ENCODE measurements at regions not wholly inside any gene's neighbourhood (a gene's known extent, or its start where the extent isn't known, plus 50 kb on each side); places are given as distances from the start of the nearest gene placed in this dataset.
"Not testable (repeated sequence)": the region's sequence is repeated elsewhere in the genome, so short reads cannot be mapped to it uniquely, and the experiment has no call there.

DNA sequence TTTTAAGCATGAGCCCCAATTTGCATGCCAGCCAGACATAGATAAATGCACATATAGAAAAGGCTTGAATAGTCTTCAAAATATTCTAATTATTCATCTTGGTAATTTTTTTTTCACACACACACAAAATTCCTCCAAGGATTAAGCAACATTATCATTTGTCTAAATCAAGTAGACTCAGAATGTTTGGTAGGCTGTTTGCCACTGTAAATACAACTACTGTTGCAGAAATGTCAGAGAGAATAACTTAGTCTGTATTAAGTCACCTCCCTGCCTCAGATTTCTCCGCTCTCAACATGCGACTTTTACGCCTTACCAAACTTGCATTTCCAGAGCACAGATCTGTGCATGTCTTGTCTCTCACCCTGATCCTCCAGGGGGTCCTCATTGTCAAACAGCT is 265.6 kb upstream of the C9orf72 start:
- H3K9me1 ChIP-seq (replicated peaks; ENCODE audit: control insufficient read depth, extremely low read depth, insufficient read depth, low read length), result no peaks in the 10 kb centered on the region
- no peaks in the 10 kb centered on the region for H3K4me1 ChIP-seq (ENCODE audit: control insufficient read depth, extremely low read depth, insufficient read depth, low read length)
- no peaks in the 10 kb centered on the region for H3K9me3 ChIP-seq (replicated peaks; ENCODE audit: control insufficient read depth, insufficient read depth, low read length)
- TF ChIP-seq, protein P1, sequence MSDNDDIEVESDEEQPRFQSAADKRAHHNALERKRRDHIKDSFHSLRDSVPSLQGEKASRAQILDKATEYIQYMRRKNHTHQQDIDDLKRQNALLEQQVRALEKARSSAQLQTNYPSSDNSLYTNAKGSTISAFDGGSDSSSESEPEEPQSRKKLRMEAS (IDR thresholded peaks at IDR 0.05; ENCODE audit: insufficient read depth, insufficient read length), result no peak
- no peak for TF ChIP-seq JUN (IDR thresholded peaks at IDR 0.05; ENCODE audit: borderline replicate concordance, insufficient read depth, insufficient read length, low read depth)
- no peak for TF ChIP-seq FOS (IDR thresholded peaks at IDR 0.05; ENCODE audit: borderline replicate concordance, insufficient read depth, low read length)
- no peak for TF ChIP-seq EZH2 (IDR thresholded peaks at IDR 0.05; ENCODE audit: borderline replicate concordance, low read depth, low read length, severe bottlenecking)
- H4K20me1 ChIP-seq (replicated peaks; ENCODE audit: control insufficient read depth, extremely low read depth, insufficient read depth, low read length), result no peaks in the 10 kb centered on the region
- ChIA-PET CTCF (no interaction called here), POLR2A (no interaction called here)
- intact Hi-C loops (cut with micrococcal nuclease), result no loop called here
- no peak overlapping the region for H3K9ac ChIP-seq (replicated peaks; ENCODE audit: extremely low read depth, insufficient read depth, low read length)
- DNase-seq (ENCODE audit: low read depth, low spot score), result no peak
- H3K4me3 ChIP-seq (replicated peaks in 1 of 3; ENCODE audit: insufficient read depth in 1 of 3, low read depth in 1 of 3, low read length in 3 of 3), result no peak overlapping the region
- dilution Hi-C loops (cut with MboI; ENCODE audit: extremely low pct_ligation_motif_present, low sequenced_read_pairs), result no loop called here
- no peak overlapping the region for H3K27ac ChIP-seq (ENCODE audit: insufficient read depth, low read depth, low read length)
- H3K27me3 ChIP-seq (ENCODE audit: control insufficient read depth in 2 of 2, insufficient read depth in 2 of 2, low read length in 2 of 2), result no peaks in the 10 kb centered on the region
- BruUV-seq (replicated peaks), result no TSS peak
- no peaks in the 10 kb centered on the region for H3K36me3 ChIP-seq (ENCODE audit: control insufficient read depth in 2 of 2, extremely low read depth in 1 of 2, insufficient read depth in 2 of 2, low read length in 2 of 2)
- H2AFZ ChIP-seq (ENCODE audit: low read depth, low read length), result no peak overlapping the region
- no peak overlapping the region for H3K4me2 ChIP-seq (ENCODE audit: insufficient read depth, low read length)
- no peaks in the 10 kb centered on the region for H3K79me2 ChIP-seq (ENCODE audit: control insufficient read depth, insufficient read depth, low read length)
- FAIRE-seq, result no peak

DNA sequence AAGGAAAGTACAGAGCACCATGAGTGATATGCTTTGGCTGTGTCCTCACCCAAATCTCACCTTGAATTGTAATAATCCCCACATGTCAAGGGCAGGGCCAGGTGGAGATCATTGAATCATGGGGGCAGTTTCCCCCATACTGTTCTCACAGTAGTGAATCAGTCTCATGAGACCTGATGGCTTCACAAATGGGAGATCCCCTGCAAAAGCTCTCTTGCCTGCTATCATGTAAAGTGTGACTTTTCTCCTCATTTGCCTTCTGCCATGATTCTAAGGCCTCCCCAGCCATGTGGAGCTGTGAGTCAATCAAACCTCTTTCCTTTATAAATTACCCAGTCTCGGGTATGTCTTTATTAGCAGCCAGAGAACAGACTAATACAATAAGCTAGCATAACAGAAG is 266.5 kb upstream of the C9orf72 start:
- not testable (repeated sequence) for H3K27ac ChIP-seq (ENCODE audit: insufficient read depth, low read depth, low read length)

More for the DNA sequence above, 266.5 kb upstream of the C9orf72 start:
- DNase-seq (ENCODE audit: low read depth, low spot score); H3K36me3 ChIP-seq (ENCODE audit: control insufficient read depth in 2 of 2, extremely low read depth in 1 of 2, insufficient read depth in 2 of 2, low read length in 2 of 2); intact Hi-C loops (cut with micrococcal nuclease); H3K4me1 ChIP-seq (ENCODE audit: control insufficient read depth, extremely low read depth, insufficient read depth, low read length); dilution Hi-C loops (cut with MboI; ENCODE audit: extremely low pct_ligation_motif_present, low sequenced_read_pairs); POLR2A ChIA-PET; H3K4me2 ChIP-seq (ENCODE audit: insufficient read depth, low read length); H3K27me3 ChIP-seq (ENCODE audit: control insufficient read depth in 2 of 2, insufficient read depth in 2 of 2, low read length in 2 of 2); H3K79me2 ChIP-seq (ENCODE audit: control insufficient read depth, insufficient read depth, low read length); H3K4me3 ChIP-seq (replicated peaks in 1 of 3; ENCODE audit: insufficient read depth in 1 of 3, low read depth in 1 of 3, low read length in 3 of 3); H3K9ac ChIP-seq (replicated peaks; ENCODE audit: extremely low read depth, insufficient read depth, low read length); BruUV-seq (replicated peaks); H3K9me1 ChIP-seq (replicated peaks; ENCODE audit: control insufficient read depth, extremely low read depth, insufficient read depth, low read length); CTCF ChIA-PET; H4K20me1 ChIP-seq (replicated peaks; ENCODE audit: control insufficient read depth, extremely low read depth, insufficient read depth, low read length); H2AFZ ChIP-seq (ENCODE audit: low read depth, low read length); H3K9me3 ChIP-seq (replicated peaks; ENCODE audit: control insufficient read depth, insufficient read depth, low read length); FAIRE-seq: not testable (repeated sequence)
